A673 (cell line): ENCODE measurements at regions not wholly inside any gene's neighbourhood (a gene's known extent, or its start where the extent isn't known, plus 50 kb on each side); places are given as distances from the start of the nearest gene placed in this dataset.

Source experiments
- BruUV-seq: library from RNA; stranded (reverse); fragments of 400-500 nt; replicated peaks from 2 replicates; lab custom pipeline; 2021; lab: Mats Ljungman, UMichigan
- CTCF ChIA-PET: fragments of 300-600 bp; sonication (Branson Sonifier 250); formaldehyde crosslinking; loops from one replicate; lab custom pipeline; 2022; ENCODE audit warnings: antibody characterized with exemption; lab: Charles Lee
- POLR2A ChIA-PET: fragments of 300-600 bp; sonication (Branson Sonifier 250); formaldehyde crosslinking; loops from one replicate; lab custom pipeline; 2022; ENCODE audit warnings: antibody characterized with exemption; ENCODE audit not compliant: low non-redundant PET; lab: Charles Lee
- DNase-seq: peaks from one replicate; pipeline ENCODE4 v3.0.0-alpha.2; 2015; ENCODE audit warnings: low spot score
- H3K27ac ChIP-seq: fragments of 200-600 bp; sonication (generic); 2 replicates; pipeline ENCODE4 v1.5.1; 2016; ENCODE audit warnings: mixed run types, low read depth, mild to moderate bottlenecking, mixed read lengths, antibody characterized with exemption, low read length; ENCODE audit not compliant: poor library complexity, severe bottlenecking
- H3K27me3 ChIP-seq: fragments of 200-600 bp; sonication (generic); replicated peaks from 2 replicates; pipeline ENCODE4 v1.6.1; 2017; ENCODE audit warnings: mixed run types, low read depth, mild to moderate bottlenecking, mixed read lengths, antibody characterized with exemption, low read length; ENCODE audit not compliant: insufficient read depth, poor library complexity
- H3K36me3 ChIP-seq: fragments of 200-600 bp; sonication (generic); 2 replicates; pipeline ENCODE4 v1.6.1; 2016; ENCODE audit warnings: mixed run types, mild to moderate bottlenecking, mixed read lengths, antibody characterized with exemption, low read length; ENCODE audit not compliant: insufficient read depth, poor library complexity, severe bottlenecking
- H3K4me1 ChIP-seq: fragments of 200-600 bp; sonication (generic); 2 replicates; pipeline ENCODE4 v1.6.1; 2017; ENCODE audit warnings: mixed run types, mild to moderate bottlenecking, mixed read lengths, antibody characterized with exemption, low read length; ENCODE audit not compliant: insufficient read depth, poor library complexity, severe bottlenecking
- H3K4me3 ChIP-seq: fragments of 200-600 bp; sonication (generic); 2 replicates; pipeline ENCODE4 v1.5.1; 2016; ENCODE audit warnings: low read depth, mixed run types, mild to moderate bottlenecking, mixed read lengths, low read length; ENCODE audit not compliant: poor library complexity, severe bottlenecking
- H3K9me3 ChIP-seq: fragments of 200-600 bp; sonication (generic); 2 replicates; pipeline ENCODE4 v1.6.1; 2016; ENCODE audit warnings: mixed run types, low read depth, mild to moderate bottlenecking, mixed read lengths, antibody characterized with exemption, low read length; ENCODE audit not compliant: poor library complexity, severe bottlenecking
- CTCF ChIP-seq: fragments of 300-800, 200-600 bp; sonication (generic); conservative IDR thresholded peaks from 2 replicates; pipeline ENCODE4 v1.5.1; 2017; ENCODE audit warnings: low read depth, mild to moderate bottlenecking, antibody characterized with exemption, low read length, moderate library complexity, mixed read lengths
- EZH2 ChIP-seq: fragments of 200-600 bp; sonication (generic); IDR thresholded peaks from 2 replicates; pipeline ENCODE4 v1.6.1; 2017; ENCODE audit warnings: borderline replicate concordance, low read depth, mild to moderate bottlenecking, mixed read lengths, antibody characterized with exemption, low read length; ENCODE audit not compliant: poor library complexity, severe bottlenecking
- intact Hi-C: fragments of 100-400 bp; cut with micrococcal nuclease; formaldehyde crosslinking; loops from one replicate; pipeline ENCODE4 v1.10.0; 2022; ENCODE audit not compliant: unreplicated experiment

DNA sequence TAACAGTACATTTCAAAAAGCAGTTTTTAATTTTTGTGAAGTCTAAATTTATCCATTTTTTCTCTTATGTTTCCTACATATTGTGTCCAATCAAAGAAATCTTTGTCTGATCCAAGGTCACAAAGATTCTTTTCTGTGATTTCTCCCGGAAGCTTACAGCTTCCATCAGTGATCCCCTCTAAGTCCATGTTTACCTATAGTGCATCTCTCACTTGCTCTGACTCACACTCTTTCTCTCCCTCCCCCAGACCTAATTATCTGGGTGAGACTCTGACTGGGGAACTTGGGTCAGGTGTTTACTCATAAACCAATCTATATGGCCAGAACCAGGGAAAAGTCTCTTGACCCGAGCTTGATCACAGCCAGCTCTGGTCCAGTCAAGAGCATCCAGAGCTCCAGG, 224.4 kb downstream of the SPTSSA start:
- POLR2A ChIA-PET = no interaction called here
- Histone ChIP-seq H3K4me3 (no peak overlapping the region), H3K27ac (no peak overlapping the region), H3K4me1 (no peaks in the 10 kb centered on the region), H3K36me3 (no peaks in the 10 kb centered on the region), H3K27me3 (no peaks in the 10 kb centered on the region), H3K9me3 (no peaks in the 10 kb centered on the region)
- no peak for DNase-seq
- no TSS peak for BruUV-seq
- TF ChIP-seq EZH2 (no peak), CTCF (no peak)
- CTCF ChIA-PET = no interaction called here
- intact Hi-C loops = no loop called here

DNA sequence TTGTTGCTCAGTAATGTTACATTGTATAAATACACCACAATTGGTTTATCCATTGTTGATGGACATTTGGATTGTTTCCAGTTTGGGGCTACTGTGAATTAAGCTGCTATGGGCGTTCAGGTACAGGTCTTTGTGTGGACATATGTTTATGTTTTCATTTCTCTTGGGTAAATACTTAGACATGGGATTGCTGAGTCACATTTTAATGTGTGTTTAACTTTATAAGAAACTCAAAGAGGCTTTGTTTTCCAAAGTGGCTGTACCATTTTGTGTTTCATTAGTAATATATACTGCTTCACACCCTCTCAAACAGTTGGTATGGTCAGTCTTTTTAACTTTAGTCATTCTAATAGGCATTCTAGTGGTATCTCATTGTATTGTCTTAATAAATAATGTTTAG, 225.0 kb downstream of the SPTSSA start:
- Histone ChIP-seq H3K27ac (no peak overlapping the region), H3K27me3 (no peaks in the 10 kb centered on the region), H3K4me3 (no peak overlapping the region), H3K4me1 (no peaks in the 10 kb centered on the region), H3K9me3 (no peaks in the 10 kb centered on the region), H3K36me3 (no peaks in the 10 kb centered on the region)
- POLR2A ChIA-PET = no interaction called here
- no peak for DNase-seq
- CTCF ChIA-PET = no interaction called here
- intact Hi-C loops = no loop called here
- TF ChIP-seq EZH2 (no peak), CTCF (no peak)
- no TSS peak for BruUV-seq

DNA sequence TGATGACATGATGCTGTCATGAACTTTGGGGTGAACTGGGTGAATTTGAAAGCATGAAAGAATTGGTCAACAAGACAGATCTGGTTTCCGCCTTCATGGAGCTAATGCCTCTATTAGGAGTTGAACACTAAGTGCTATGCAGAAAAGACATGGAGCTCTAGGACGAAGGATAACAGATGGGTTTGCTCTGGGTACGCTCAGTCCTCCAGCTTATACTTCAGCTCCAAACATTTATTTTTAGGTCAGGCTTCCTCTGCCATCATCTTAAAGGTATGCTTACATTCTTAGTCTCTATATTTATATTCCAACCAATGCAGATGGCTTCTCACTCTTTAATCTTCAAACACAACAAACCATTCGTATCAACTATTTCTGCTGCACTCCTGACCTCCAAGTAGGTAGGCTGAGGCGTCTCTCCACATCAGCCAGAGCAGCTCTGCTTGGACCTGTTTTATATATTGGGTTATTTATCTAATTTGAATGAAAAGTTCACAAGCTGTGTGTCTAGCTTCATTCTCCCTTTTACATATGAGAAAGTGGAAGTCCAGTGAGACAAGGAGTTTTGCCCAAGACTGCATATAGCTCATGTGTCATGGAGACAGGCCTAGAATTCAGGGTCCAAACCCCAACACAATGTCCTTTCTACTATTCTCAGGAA, 226.3 kb downstream of the SPTSSA start:
- ChIA-PET CTCF (no interaction called here), POLR2A (no interaction called here)
- intact Hi-C loops = no loop called here
- TF ChIP-seq EZH2 (no peak), CTCF (no peak)
- Histone ChIP-seq H3K27ac (no peak overlapping the region), H3K27me3 (no peaks in the 10 kb centered on the region), H3K36me3 (no peaks in the 10 kb centered on the region), H3K9me3 (no peaks in the 10 kb centered on the region), H3K4me3 (no peak overlapping the region), H3K4me1 (no peaks in the 10 kb centered on the region)
- DNase-seq = no peak
- no TSS peak for BruUV-seq
